Uterus (tissue), 2 donors: ENCODE measurements at regions not wholly inside any gene's neighbourhood (a gene's known extent, or its start where the extent isn't known, plus 50 kb on each side); places are given as distances from the start of the nearest gene placed in this dataset.

Experiments used
- POLR2A ChIP-seq, 2 donors: fragments of 450-650 bp; IDR thresholded peaks; one replicate each; pipeline ENCODE4 v1.6.1; 2016; ENCODE audit warnings: antibody characterized with exemption in 2 of 2, mild to moderate bottlenecking in 1 of 2, moderate library complexity in 1 of 2
- TF ChIP-seq, protein P1 (sequence below), 4 experiments: fragments of 200-600 bp in 2 of 4; fragments of 450-650 bp in 2 of 4; sonication (generic) in 2 of 4; IDR thresholded peaks; one replicate each; pipeline ENCODE4 v1.5.1; 2016 to 2019; ENCODE audit warnings: antibody characterized with exemption in 4 of 4, mild to moderate bottlenecking in 2 of 4, moderate library complexity in 1 of 4

DNA sequence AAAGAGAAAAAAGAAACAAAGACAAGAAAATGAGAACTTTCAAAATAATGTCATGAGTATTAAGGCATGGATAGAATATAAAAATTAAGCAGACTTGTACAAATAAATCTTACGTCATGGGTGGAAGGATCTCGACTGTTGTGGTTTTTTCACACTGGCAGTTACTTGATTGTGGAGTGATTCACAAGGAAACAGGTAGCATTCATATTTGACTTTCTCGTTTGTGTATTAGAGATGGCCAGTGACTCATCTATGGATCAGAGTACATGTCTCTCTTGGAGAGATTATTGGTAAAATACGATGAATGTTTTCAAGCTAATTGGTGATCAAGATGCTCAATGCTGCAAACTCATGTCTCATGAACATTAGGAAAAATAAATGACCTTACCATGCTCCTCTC, 564.3 kb downstream of the GATA3 start:
- TF ChIP-seq, protein P1, sequence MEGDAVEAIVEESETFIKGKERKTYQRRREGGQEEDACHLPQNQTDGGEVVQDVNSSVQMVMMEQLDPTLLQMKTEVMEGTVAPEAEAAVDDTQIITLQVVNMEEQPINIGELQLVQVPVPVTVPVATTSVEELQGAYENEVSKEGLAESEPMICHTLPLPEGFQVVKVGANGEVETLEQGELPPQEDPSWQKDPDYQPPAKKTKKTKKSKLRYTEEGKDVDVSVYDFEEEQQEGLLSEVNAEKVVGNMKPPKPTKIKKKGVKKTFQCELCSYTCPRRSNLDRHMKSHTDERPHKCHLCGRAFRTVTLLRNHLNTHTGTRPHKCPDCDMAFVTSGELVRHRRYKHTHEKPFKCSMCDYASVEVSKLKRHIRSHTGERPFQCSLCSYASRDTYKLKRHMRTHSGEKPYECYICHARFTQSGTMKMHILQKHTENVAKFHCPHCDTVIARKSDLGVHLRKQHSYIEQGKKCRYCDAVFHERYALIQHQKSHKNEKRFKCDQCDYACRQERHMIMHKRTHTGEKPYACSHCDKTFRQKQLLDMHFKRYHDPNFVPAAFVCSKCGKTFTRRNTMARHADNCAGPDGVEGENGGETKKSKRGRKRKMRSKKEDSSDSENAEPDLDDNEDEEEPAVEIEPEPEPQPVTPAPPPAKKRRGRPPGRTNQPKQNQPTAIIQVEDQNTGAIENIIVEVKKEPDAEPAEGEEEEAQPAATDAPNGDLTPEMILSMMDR (IDR thresholded peaks at IDR 0.05): no peak
- no peak for TF ChIP-seq POLR2A (IDR thresholded peaks at IDR 0.05)
